ENCODE measurements at regions not wholly inside any gene's neighbourhood (a gene's known extent, or its start where the extent isn't known, plus 50 kb on each side); places are given as distances from the start of the nearest gene placed in this dataset.

DNA sequence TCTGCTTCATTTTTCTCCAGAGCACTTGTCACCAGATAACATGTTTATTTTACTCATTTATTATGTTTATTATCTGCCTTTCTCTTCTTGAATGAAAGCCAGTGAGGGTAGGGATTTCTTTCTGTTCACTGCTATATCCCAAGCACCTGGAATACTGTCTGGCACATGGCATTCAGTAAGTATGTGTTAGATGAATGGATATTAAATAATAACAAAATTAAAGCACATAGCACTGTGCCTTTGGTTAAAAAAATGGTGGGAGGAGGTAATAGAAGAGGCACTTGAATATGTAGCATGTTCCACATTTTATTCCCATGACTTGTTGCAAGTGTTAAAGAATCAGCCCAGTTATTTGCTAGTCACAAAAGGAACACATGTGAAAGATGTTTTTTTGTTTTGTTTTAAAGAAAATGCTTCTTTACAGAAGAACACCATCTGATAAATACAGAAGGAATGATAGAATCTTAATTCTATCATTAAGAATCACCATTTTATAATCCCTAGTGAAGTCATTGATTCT is 151.0 kb downstream of the DLEU7 start:
- Histone ChIP-seq H3K27me3 (ENCODE audit: insufficient read depth, low read length, poor library complexity) (no peaks in the 10 kb centered on the region), H4K20me1 (ENCODE audit: insufficient read depth, low read length) (no peaks in the 10 kb centered on the region), H3K79me2 (ENCODE audit: insufficient read depth, low read length) (no peaks in the 10 kb centered on the region), H3K36me3 (ENCODE audit: insufficient read depth, low read length) (no peaks in the 10 kb centered on the region), H3K27ac (ENCODE audit: low read length) (peak overlapping the region; percentile 56), H3K9me3 (ENCODE audit: insufficient read depth, low read length, severe bottlenecking) (peaks cover 10% of the 10 kb centered on the region), H3K4me1 (ENCODE audit: insufficient read depth, low read length) (peaks cover 37% of the 10 kb centered on the region), H3K9ac (ENCODE audit: low read depth, low read length) (no peak overlapping the region), H3K4me2 (ENCODE audit: insufficient read depth, low read length) (no peak overlapping the region), H2AFZ (ENCODE audit: low read depth, low read length) (no peak overlapping the region), H3K4me3 (ENCODE audit: low read depth in 1 of 2, low read length in 2 of 2) (no peak overlapping the region)
- DNase-seq (no peak), ATAC-seq (ENCODE audit: insufficient read depth, low read depth) (no peak)
- TF ChIP-seq EZH2 (IDR thresholded peaks at IDR 0.05; ENCODE audit: borderline replicate concordance, low read depth, low read length, severe bottlenecking), result no peak
- TF ChIP-seq, protein P1, sequence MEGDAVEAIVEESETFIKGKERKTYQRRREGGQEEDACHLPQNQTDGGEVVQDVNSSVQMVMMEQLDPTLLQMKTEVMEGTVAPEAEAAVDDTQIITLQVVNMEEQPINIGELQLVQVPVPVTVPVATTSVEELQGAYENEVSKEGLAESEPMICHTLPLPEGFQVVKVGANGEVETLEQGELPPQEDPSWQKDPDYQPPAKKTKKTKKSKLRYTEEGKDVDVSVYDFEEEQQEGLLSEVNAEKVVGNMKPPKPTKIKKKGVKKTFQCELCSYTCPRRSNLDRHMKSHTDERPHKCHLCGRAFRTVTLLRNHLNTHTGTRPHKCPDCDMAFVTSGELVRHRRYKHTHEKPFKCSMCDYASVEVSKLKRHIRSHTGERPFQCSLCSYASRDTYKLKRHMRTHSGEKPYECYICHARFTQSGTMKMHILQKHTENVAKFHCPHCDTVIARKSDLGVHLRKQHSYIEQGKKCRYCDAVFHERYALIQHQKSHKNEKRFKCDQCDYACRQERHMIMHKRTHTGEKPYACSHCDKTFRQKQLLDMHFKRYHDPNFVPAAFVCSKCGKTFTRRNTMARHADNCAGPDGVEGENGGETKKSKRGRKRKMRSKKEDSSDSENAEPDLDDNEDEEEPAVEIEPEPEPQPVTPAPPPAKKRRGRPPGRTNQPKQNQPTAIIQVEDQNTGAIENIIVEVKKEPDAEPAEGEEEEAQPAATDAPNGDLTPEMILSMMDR (IDR thresholded peaks at IDR 0.05; ENCODE audit: borderline replicate concordance, extremely low read depth, low read length, poor library complexity, severe bottlenecking), result no peak

DNA sequence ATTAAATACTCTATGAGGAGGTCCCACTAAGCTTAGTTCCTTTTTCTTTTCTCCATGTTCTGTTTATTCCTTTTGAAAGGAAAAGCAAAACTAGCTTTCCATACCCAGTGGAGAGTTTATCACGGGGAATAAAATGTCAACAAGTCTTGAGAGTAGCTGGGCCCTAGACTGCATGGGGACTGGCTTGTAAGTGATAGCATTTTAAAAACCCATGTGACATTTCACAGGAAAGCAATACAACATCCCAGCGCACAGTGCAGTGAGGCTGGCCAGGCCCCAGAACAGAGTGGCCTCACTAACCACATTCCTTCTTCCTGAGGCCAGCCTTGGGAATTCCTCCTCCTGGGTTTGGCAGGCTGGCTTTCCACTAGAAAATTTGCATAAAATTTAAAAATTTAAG is 149.8 kb downstream of the DLEU7 start:
- Histone ChIP-seq H3K36me3 (ENCODE audit: insufficient read depth, low read length) (no peaks in the 10 kb centered on the region), H2AFZ (ENCODE audit: low read depth, low read length) (no peak overlapping the region), H3K27ac (ENCODE audit: low read length) (no peak overlapping the region), H4K20me1 (ENCODE audit: insufficient read depth, low read length) (no peaks in the 10 kb centered on the region), H3K27me3 (ENCODE audit: insufficient read depth, low read length, poor library complexity) (no peaks in the 10 kb centered on the region), H3K79me2 (ENCODE audit: insufficient read depth, low read length) (no peaks in the 10 kb centered on the region), H3K4me3 (ENCODE audit: low read depth in 1 of 2, low read length in 2 of 2) (no peak overlapping the region), H3K4me1 (ENCODE audit: insufficient read depth, low read length) (peaks cover 33% of the 10 kb centered on the region), H3K9ac (ENCODE audit: low read depth, low read length) (no peak overlapping the region), H3K9me3 (ENCODE audit: insufficient read depth, low read length, severe bottlenecking) (peaks cover 10% of the 10 kb centered on the region), H3K4me2 (ENCODE audit: insufficient read depth, low read length) (no peak overlapping the region)
- DNase-seq (no peak), ATAC-seq (ENCODE audit: insufficient read depth, low read depth) (no peak; the same call in 2 of the 3 replicates)
- no peak for TF ChIP-seq EZH2 (IDR thresholded peaks at IDR 0.05; ENCODE audit: borderline replicate concordance, low read depth, low read length, severe bottlenecking)
- TF ChIP-seq, protein P1 (IDR thresholded peaks at IDR 0.05; ENCODE audit: borderline replicate concordance, extremely low read depth, low read length, poor library complexity, severe bottlenecking), result no peak

DNA sequence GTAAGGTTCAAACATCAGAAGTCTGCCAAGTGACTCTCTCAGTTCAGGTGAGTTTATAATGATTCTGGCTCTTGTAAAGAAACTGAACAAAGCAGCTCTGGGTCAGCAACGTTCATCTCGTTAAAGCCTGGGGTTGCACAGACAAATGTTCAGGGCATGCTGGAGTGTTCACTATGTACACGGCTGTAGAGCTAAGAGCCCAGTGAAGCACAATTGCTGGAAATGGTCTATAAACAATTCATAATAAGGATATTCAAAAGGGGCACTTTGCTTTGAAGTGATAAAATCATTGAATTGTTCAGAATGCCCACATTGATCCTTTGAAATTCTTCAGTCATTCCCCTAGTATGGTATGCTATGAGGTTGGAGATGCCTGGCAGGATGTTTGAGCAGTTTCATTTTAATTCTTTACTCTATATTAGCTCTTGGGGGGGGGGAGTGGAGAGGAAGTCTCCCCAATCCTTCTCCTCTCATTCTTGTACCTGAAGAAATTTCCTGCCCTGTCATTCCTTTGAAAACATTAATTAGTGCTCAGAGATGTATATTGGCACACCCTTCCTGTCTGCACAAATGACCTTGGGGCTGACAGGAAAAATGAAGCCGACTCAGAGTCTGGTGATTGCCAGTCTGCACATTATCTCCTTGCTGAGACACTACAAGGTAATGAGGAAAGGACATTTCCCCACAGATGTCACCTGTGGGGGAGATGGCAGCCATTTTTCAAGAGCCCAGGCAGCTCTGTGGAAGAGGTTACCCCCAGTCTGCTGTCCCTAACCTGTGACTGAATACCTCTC is 145.5 kb downstream of the DLEU7 start:
- no peak for TF ChIP-seq EZH2 (IDR thresholded peaks at IDR 0.05; ENCODE audit: borderline replicate concordance, low read depth, low read length, severe bottlenecking)
- TF ChIP-seq, protein P1 (IDR thresholded peaks at IDR 0.05; ENCODE audit: borderline replicate concordance, extremely low read depth, low read length, poor library complexity, severe bottlenecking), result no peak
- ATAC-seq (ENCODE audit: insufficient read depth, low read depth), result no peak

More for the DNA sequence above, 145.5 kb downstream of the DLEU7 start:
- DNase-seq, result no peak
- Histone ChIP-seq H3K27ac (ENCODE audit: low read length) (peak overlapping the region; percentile 46; the same call in 1 of the 2 replicates), H3K79me2 (ENCODE audit: insufficient read depth, low read length) (no peaks in the 10 kb centered on the region), H3K4me3 (ENCODE audit: low read depth in 1 of 2, low read length in 2 of 2) (no peak overlapping the region), H3K4me2 (ENCODE audit: insufficient read depth, low read length) (no peak overlapping the region), H3K4me1 (ENCODE audit: insufficient read depth, low read length) (peaks cover 27% of the 10 kb centered on the region), H4K20me1 (ENCODE audit: insufficient read depth, low read length) (no peaks in the 10 kb centered on the region), H3K36me3 (ENCODE audit: insufficient read depth, low read length) (no peaks in the 10 kb centered on the region), H3K9ac (ENCODE audit: low read depth, low read length) (no peak overlapping the region), H3K27me3 (ENCODE audit: insufficient read depth, low read length, poor library complexity) (no peaks in the 10 kb centered on the region), H2AFZ (ENCODE audit: low read depth, low read length) (no peak overlapping the region; the same call in 1 of the 2 replicates), H3K9me3 (ENCODE audit: insufficient read depth, low read length, severe bottlenecking) (peaks cover 10% of the 10 kb centered on the region)
